ENCODE measurements at regions not wholly inside any gene's neighbourhood (a gene's known extent, or its start where the extent isn't known, plus 50 kb on each side); places are given as distances from the start of the nearest gene placed in this dataset.
"Not testable (repeated sequence)": the region's sequence is repeated elsewhere in the genome, so short reads cannot be mapped to it uniquely, and the experiment has no call there.

- H3K36me3 ChIP-seq (ENCODE audit: control insufficient read depth in 2 of 2, extremely low read depth in 1 of 2, insufficient read depth in 1 of 2, low read length in 1 of 2); H3K4me1 Mint-ChIP-seq; H3K4me3 ChIP-seq (ENCODE audit: control insufficient read depth in 1 of 2, extremely low read depth in 1 of 2, low read length in 1 of 2); H3K4me3 Mint-ChIP-seq; DNase-seq; CTCF ChIA-PET; H3K27ac Mint-ChIP-seq; H3K27me3 Mint-ChIP-seq; H3K9me3 Mint-ChIP-seq; H3K27me3 ChIP-seq (replicated peaks in 1 of 2; ENCODE audit: control insufficient read depth in 2 of 2, extremely low read depth in 1 of 2, insufficient read depth in 2 of 2, low read length in 1 of 2); POLR2A ChIA-PET; H3K27ac ChIP-seq (ENCODE audit: low read length); H3K36me3 Mint-ChIP-seq; H3K9me3 ChIP-seq; H3K4me1 ChIP-seq (ENCODE audit: control insufficient read depth in 1 of 2, extremely low read depth in 1 of 2, insufficient read depth in 2 of 2, low read length in 2 of 2); ATAC-seq (replicated peaks in 1 of 4): not testable (repeated sequence)
- no CpG with 5 or more reads among the region's 3 CpGs for WGBS (ENCODE audit: insufficient coverage)
Measured at GRCh38 chr7:65814556-65815167, 58.2 kb upstream of the VKORC1L1 start.

GRCh38 chr7:65820287-65820950, 52.5 kb upstream of the VKORC1L1 start:
- Histone ChIP-seq H3K27ac (ENCODE audit: low read length) (no peak overlapping the region), H3K9me3 (no peaks in the 10 kb centered on the region), H3K4me1 (ENCODE audit: control insufficient read depth in 1 of 2, extremely low read depth in 1 of 2, insufficient read depth in 2 of 2, low read length in 2 of 2) (no peaks in the 10 kb centered on the region), H3K27me3 (replicated peaks in 1 of 2; ENCODE audit: control insufficient read depth in 2 of 2, extremely low read depth in 1 of 2, insufficient read depth in 2 of 2, low read length in 1 of 2) (peaks cover 0 to 7% of the 10 kb centered on the region in 2 experiments), H3K36me3 (ENCODE audit: control insufficient read depth in 2 of 2, extremely low read depth in 1 of 2, insufficient read depth in 1 of 2, low read length in 1 of 2) (no peaks in the 10 kb centered on the region), H3K4me3 (ENCODE audit: control insufficient read depth in 1 of 2, extremely low read depth in 1 of 2, low read length in 1 of 2) (no peak overlapping the region)
- no peaks in the 10 kb centered on the region for H3K4me1 Mint-ChIP-seq
- no peak for ATAC-seq (replicated peaks in 1 of 4)
- POLR2A ChIA-PET, result no interaction called here
- H3K9me3 Mint-ChIP-seq, result no peaks in the 10 kb centered on the region
- no peak overlapping the region for H3K27ac Mint-ChIP-seq
- no peak overlapping the region for H3K4me3 Mint-ChIP-seq
- H3K27me3 Mint-ChIP-seq, result no peaks in the 10 kb centered on the region
- 46% methylated on average over 3 of the region's 4 CpGs for WGBS (ENCODE audit: insufficient coverage)
- no peak for DNase-seq
- CTCF ChIA-PET, result no interaction called here
- peaks cover 8% of the 10 kb centered on the region for H3K36me3 Mint-ChIP-seq
